GM12801 (cell line): ENCODE measurements at regions not wholly inside any gene's neighbourhood (a gene's known extent, or its start where the extent isn't known, plus 50 kb on each side); places are given as distances from the start of the nearest gene placed in this dataset.

ENCODE experiments used
- CTCF ChIP-seq: IDR thresholded peaks from one replicate; pipeline ENCODE4 v1.5.1; 2011; ENCODE audit warnings: control low read depth; ENCODE audit not compliant: insufficient read length; ENCODE audit errors: extremely low read depth

DNA sequence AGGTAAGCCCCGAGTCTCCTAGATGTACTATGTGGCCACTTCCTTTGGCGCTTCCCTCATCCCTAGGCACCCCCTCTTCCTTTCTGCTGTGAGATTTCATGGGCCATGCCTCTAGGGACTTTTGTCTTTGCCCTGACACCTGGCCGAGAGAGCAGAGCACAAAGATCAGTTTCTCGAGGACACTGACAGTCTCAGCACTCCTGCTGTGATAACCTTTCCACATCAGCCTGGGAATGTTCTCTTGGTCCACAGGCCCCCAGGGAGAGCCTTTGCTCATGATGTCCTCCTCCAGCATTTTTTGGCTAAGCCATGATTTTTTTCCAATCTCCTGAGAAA is 127.0 kb upstream of the CPEB4 start:
- no peak for TF ChIP-seq CTCF

DNA sequence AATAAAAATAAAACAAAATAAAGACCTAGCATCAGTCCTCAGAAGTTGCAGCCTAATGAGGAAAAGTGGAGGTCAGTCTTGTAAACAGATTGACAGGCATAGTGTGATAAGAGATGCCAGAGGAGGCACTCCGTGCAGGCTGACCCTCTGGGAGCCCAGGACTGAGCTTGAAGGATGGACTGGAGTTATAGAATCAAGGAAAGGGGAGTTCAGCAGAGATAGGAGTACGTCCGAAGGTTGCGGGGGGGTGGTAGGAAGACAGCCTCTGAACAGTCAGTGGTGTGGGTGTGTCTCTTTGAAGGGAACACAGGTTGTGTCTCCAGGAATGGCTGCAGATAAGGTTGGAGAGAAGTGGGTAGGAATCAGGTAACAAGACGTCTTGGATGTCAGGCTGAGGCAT is 126.1 kb upstream of the CPEB4 start:
- no peak for TF ChIP-seq CTCF

DNA sequence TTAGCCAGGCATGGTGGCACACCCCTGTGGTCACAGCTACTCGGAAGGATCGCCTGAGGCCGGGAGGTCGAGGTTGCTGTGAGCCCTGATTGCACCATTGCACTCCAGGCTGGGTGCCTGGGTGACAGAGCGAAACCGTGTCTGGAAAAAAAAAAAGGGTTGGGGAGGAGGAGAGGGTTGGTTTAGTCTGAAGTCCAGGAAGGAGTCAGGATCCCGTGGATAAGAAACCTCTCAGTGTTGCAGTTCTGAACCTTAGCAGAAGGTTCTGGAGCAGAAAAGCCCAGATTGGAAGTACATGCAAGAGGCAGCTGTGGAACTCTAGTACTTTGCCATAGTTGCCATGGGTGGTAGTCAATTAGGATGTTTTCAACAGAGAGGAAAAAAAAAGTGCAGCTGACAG is 125.2 kb upstream of the CPEB4 start:
- no peak for TF ChIP-seq CTCF

DNA sequence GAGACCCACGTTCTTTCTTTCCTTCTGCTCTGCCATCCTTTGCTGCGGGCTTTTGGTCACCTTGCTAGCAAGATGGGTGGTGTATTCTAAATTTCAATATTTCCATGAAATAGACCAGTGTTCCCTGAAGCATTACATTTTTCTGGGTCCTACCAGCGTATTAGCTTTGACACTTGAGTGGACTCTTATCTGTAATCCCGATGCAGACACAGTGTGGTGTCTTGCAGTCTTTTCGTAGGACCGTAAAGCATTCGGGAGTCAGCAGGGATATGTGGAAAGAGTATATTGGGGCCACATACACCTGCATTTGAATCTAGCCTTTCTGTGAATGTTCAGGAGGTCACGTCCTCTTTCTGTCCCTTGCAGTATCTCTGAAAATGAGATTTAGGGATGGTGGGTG is 124.7 kb upstream of the CPEB4 start:
- no peak for TF ChIP-seq CTCF

DNA sequence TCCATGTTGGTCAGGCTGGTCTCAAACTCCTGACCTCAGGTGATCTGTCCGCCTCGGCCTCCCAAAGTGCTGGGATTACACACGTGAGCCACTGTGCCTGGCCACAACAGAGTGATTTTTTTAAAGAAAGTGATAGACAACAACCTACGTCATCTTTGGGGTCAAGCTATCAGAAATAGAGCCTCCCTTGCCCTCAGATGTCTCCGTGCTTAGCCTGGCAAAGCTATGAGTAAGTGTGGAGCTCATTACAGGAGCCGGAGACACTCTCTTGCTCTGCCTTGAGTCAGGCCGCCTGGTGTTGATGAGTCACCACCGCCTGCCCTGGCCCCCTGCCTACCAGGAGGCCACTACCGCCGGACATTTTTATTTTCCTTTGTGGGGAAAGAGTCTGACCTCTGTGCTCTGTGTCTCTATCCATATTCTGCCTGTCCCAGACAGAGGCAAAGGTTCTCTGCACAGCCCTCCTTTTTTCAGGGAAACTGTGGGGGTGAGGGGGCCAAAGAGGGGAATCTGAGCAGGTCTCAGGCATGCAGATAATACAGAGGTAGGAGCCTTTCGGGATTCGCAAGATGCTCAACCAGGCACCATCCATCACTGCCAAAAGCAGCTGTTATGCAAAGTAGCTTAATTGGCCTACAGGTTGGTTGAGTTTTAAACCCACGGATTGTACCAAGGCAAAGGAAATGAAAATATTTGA is 123.7 kb upstream of the CPEB4 start:
- no peak for TF ChIP-seq CTCF

GRCh38 chr5:173765029-173765644 is 123.0 kb upstream of the CPEB4 start:
- no peak for TF ChIP-seq CTCF

DNA sequence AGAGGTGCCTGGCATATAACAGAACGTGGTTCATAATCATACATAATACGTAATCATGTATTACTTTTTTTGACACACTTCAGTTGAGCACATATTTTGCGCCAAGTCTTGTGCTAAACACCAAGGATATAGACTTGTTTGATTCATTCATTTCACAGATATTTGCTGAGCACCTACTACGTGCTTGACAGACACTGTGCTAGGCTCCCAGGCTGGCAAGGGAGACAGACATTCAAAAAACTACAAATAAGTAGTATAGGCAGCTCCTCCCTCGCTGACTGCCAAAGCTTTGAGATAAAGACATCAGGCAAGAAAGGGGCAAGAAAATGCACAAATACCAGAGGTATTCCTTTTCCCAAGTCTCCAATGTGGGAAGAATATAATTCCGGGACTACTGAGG is 122.5 kb upstream of the CPEB4 start:
- no peak for TF ChIP-seq CTCF
